Lower lobe of right lung (tissue), 2 donors: ENCODE measurements at regions not wholly inside any gene's neighbourhood (a gene's known extent, or its start where the extent isn't known, plus 50 kb on each side); places are given as distances from the start of the nearest gene placed in this dataset.

Source experiments
- ATAC-seq, 2 donors: fragments of 200-7000 bp; cut with Tn5 transposase; one replicate each; pipeline ENCODE4 v1.9.1; 2020 to 2022; ENCODE audit warnings: mild to moderate bottlenecking in 2 of 2, moderate library complexity in 2 of 2
- DNase-seq: peaks from one replicate; pipeline ENCODE4 v3.0.0-alpha.2; 2020
- H3K27ac ChIP-seq: fragments of 200-600 bp; one replicate; pipeline ENCODE4 v1.8.0; 2022
- H3K27me3 ChIP-seq: fragments of 200-600 bp; one replicate; pipeline ENCODE4 v1.8.0; 2022; ENCODE audit warnings: low read depth
- H3K36me3 ChIP-seq: fragments of 200-600 bp; one replicate; pipeline ENCODE4 v1.8.0; 2022; ENCODE audit warnings: mild to moderate bottlenecking
- H3K4me1 ChIP-seq: fragments of 200-600 bp; one replicate; pipeline ENCODE4 v1.8.0; 2022
- H3K4me3 ChIP-seq: fragments of 200-600 bp; one replicate; pipeline ENCODE4 v1.8.0; 2022; ENCODE audit warnings: mild to moderate bottlenecking
- H3K9me3 ChIP-seq: fragments of 200-600 bp; one replicate; pipeline ENCODE4 v1.8.0; 2022
- intact Hi-C: fragments of 100-400 bp; cut with DNase I; formaldehyde crosslinking; loops from one replicate; pipeline ENCODE4 v1.11.0; 2022
- TF ChIP-seq, protein P1 (sequence below): fragments of 200-600 bp; IDR thresholded peaks from one replicate; pipeline ENCODE4 v1.8.0; 2022; ENCODE audit warnings: antibody characterized with exemption, mild to moderate bottlenecking
- donor health status: DM: no; HTN: yes; CAD: no; lungs with severe emphysema.

DNA sequence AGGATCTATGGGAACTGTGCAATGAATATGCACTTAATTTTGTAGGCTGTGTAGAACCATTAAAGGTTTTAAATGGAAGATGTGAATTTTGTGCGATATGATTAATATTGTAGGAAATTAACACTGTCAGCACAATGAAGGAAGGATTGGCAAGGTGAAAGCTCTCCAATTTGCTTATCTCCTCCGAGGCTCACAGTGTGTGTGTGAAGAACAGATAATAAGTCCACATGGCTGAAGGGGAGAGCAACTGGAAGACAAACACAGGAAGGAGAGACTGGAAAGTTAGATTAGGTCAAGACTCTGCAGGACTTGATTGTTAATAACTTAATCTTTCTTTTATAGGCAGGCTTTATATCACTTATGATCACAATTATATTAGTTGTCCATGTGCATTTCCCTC lies 269.7 kb upstream of the VRK2 start:
- no peak overlapping the region for H3K27ac ChIP-seq
- TF ChIP-seq, protein P1, sequence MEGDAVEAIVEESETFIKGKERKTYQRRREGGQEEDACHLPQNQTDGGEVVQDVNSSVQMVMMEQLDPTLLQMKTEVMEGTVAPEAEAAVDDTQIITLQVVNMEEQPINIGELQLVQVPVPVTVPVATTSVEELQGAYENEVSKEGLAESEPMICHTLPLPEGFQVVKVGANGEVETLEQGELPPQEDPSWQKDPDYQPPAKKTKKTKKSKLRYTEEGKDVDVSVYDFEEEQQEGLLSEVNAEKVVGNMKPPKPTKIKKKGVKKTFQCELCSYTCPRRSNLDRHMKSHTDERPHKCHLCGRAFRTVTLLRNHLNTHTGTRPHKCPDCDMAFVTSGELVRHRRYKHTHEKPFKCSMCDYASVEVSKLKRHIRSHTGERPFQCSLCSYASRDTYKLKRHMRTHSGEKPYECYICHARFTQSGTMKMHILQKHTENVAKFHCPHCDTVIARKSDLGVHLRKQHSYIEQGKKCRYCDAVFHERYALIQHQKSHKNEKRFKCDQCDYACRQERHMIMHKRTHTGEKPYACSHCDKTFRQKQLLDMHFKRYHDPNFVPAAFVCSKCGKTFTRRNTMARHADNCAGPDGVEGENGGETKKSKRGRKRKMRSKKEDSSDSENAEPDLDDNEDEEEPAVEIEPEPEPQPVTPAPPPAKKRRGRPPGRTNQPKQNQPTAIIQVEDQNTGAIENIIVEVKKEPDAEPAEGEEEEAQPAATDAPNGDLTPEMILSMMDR, result no peak
- ATAC-seq (no peak), DNase-seq (no peak)
- no peaks in the 10 kb centered on the region for H3K9me3 ChIP-seq
- no peaks in the 10 kb centered on the region for H3K4me1 ChIP-seq
- H3K36me3 ChIP-seq, result no peaks in the 10 kb centered on the region
- H3K4me3 ChIP-seq, result no peak overlapping the region
- intact Hi-C loops, result no loop called here
- no peaks in the 10 kb centered on the region for H3K27me3 ChIP-seq

DNA sequence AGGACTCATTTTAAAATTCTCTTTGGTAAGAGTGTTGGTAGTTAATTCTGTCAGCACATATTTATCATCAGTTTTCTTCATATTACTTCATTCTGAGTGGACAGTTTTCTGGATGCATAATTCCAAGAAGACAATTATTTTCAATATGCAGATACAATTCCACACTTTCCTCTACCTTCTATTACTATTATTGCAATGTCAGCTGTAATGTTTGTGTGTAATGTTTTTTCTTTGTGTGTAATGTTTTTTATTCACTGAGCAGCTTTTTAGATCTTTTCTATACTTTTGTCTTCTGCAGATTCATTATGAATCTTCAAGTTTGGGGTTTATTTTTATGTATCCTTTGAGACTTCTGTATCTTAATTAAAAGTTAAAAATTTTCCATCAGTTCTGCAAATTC lies 264.0 kb upstream of the VRK2 start:
- Histone ChIP-seq H3K27ac (no peak overlapping the region), H3K27me3 (no peaks in the 10 kb centered on the region), H3K9me3 (no peaks in the 10 kb centered on the region), H3K4me1 (no peaks in the 10 kb centered on the region), H3K4me3 (no peak overlapping the region), H3K36me3 (no peaks in the 10 kb centered on the region)
- intact Hi-C loops, result no loop called here
- TF ChIP-seq, protein P1, result no peak
- no peak for DNase-seq
- ATAC-seq, result no peak

DNA sequence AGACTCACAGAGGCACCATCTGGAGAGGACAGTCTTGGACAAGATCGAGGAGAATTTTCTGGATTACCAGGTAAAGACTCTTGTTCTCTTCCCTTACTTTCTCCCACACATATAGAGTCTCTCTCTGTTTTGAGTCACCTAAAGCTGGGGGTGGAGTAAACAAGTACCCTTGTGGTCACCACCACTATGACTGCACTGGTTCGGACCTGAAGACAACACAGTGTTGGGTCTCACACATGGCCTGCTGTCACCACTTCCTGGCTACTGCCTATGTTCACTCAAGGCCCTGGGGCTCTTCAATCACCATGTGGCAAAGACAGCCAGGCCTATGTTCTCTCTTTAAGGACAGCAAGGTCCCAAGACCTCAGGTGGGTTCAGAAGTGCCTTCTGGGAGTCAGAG lies 253.3 kb upstream of the VRK2 start:
- no peak overlapping the region for H3K27ac ChIP-seq
- no peak overlapping the region for H3K4me3 ChIP-seq
- H3K4me1 ChIP-seq, result no peaks in the 10 kb centered on the region
- H3K36me3 ChIP-seq, result no peaks in the 10 kb centered on the region
- TF ChIP-seq, protein P1, result no peak
- no peaks in the 10 kb centered on the region for H3K9me3 ChIP-seq
- DNase-seq, result no peak
- ATAC-seq, result no peak
- intact Hi-C loops, result no loop called here
- no peaks in the 10 kb centered on the region for H3K27me3 ChIP-seq

- intact Hi-C loops, result no loop called here
- no peak for ATAC-seq
- DNase-seq, result no peak
- Histone ChIP-seq H3K9me3 (no peaks in the 10 kb centered on the region), H3K27me3 (no peaks in the 10 kb centered on the region), H3K4me1 (no peaks in the 10 kb centered on the region), H3K4me3 (no peak overlapping the region), H3K36me3 (no peaks in the 10 kb centered on the region), H3K27ac (no peak overlapping the region)
- TF ChIP-seq, protein P1, result no peak
Measured at GRCh38 chr2:57796527-57796926, 250.1 kb upstream of the VRK2 start.

GRCh38 chr2:57798346-57798745 lies 248.3 kb upstream of the VRK2 start:
- ATAC-seq, result no peak
- H3K9me3 ChIP-seq, result no peaks in the 10 kb centered on the region
- no peaks in the 10 kb centered on the region for H3K4me1 ChIP-seq
- H3K36me3 ChIP-seq, result no peaks in the 10 kb centered on the region
- no peak overlapping the region for H3K4me3 ChIP-seq
- no peak overlapping the region for H3K27ac ChIP-seq
- DNase-seq, result no peak
- intact Hi-C loops, result no loop called here
- TF ChIP-seq, protein P1, result no peak
- H3K27me3 ChIP-seq, result no peaks in the 10 kb centered on the region

GRCh38 chr2:57802243-57802642 lies 244.4 kb upstream of the VRK2 start:
- TF ChIP-seq, protein P1, result no peak
- DNase-seq, result no peak
- intact Hi-C loops, result no loop called here
- Histone ChIP-seq H3K9me3 (no peaks in the 10 kb centered on the region), H3K36me3 (no peaks in the 10 kb centered on the region), H3K4me1 (no peaks in the 10 kb centered on the region), H3K27me3 (no peaks in the 10 kb centered on the region), H3K4me3 (no peak overlapping the region), H3K27ac (no peak overlapping the region)
- no peak for ATAC-seq
